ENCODE measurements at regions not wholly inside any gene's neighbourhood (a gene's known extent, or its start where the extent isn't known, plus 50 kb on each side); places are given as distances from the start of the nearest gene placed in this dataset.

DNA sequence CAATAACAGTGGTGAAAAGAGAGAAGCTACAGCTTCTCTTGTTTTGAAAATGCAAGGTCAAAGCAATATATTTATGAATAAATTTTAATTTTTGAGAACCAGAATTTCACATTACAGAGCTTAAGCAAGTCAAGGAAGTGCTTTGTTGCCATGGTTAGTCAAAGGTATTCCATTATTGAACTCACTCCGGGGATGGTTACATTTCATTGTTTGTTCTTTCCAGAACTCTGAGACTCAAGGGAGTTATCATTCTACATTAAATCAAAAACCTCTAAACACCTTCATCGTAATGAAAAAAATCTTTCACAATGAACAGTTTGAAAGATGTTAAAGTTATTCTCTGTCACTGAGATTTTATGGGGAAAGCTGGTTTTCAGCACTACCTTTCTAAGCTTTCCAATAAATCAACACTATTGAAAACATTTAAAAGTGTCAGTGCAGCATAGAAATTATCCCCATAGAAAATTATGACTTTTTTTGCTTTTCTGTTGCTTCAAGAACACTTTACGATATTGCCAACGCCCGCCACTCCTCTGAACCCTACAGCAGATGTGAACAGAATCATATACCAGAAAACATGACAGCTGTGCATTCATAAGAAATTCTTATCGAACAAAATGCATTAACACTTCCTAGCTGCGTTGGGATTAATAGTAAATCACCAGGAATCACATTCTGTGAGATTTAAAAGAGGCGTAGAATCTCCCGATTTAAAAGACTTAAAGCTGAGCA is 83.0 kb downstream of the OTOL1 start:
- Mint-ChIP-seq H3K27me3 (ENCODE audit: low read depth) (no peaks in the 10 kb centered on the region), H3K9me3 (no peaks in the 10 kb centered on the region), H3K4me3 (no peak overlapping the region), H3K27ac (ENCODE audit: unreplicated experiment) (no peak overlapping the region), H3K4me1 (peaks cover 36% of the 10 kb centered on the region), H3K36me3 (ENCODE audit: low read depth) (no peaks in the 10 kb centered on the region)
- TF ChIP-seq, protein P1, sequence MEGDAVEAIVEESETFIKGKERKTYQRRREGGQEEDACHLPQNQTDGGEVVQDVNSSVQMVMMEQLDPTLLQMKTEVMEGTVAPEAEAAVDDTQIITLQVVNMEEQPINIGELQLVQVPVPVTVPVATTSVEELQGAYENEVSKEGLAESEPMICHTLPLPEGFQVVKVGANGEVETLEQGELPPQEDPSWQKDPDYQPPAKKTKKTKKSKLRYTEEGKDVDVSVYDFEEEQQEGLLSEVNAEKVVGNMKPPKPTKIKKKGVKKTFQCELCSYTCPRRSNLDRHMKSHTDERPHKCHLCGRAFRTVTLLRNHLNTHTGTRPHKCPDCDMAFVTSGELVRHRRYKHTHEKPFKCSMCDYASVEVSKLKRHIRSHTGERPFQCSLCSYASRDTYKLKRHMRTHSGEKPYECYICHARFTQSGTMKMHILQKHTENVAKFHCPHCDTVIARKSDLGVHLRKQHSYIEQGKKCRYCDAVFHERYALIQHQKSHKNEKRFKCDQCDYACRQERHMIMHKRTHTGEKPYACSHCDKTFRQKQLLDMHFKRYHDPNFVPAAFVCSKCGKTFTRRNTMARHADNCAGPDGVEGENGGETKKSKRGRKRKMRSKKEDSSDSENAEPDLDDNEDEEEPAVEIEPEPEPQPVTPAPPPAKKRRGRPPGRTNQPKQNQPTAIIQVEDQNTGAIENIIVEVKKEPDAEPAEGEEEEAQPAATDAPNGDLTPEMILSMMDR (conservative IDR thresholded peaks at IDR 0.05) = no peak
- DNase-seq (ENCODE audit: low read depth, low spot score) = no peak

GRCh38 chr3:161585922-161586321 is 89.3 kb downstream of the OTOL1 start:
- Mint-ChIP-seq H3K9me3 (peaks cover 2% of the 10 kb centered on the region), H3K36me3 (ENCODE audit: low read depth) (peaks cover 2% of the 10 kb centered on the region), H3K4me3 (no peak overlapping the region), H3K4me1 (peaks cover 3% of the 10 kb centered on the region), H3K27ac (ENCODE audit: unreplicated experiment) (no peak overlapping the region), H3K27me3 (ENCODE audit: low read depth) (no peaks in the 10 kb centered on the region)
- TF ChIP-seq, protein P1 (conservative IDR thresholded peaks at IDR 0.05) = no peak
- no peak for DNase-seq (ENCODE audit: low read depth, low spot score)

GRCh38 chr3:161586556-161587235 is 90.1 kb downstream of the OTOL1 start:
- TF ChIP-seq, protein P1 (conservative IDR thresholded peaks at IDR 0.05) = no peak
- no peaks in the 10 kb centered on the region for H3K27me3 Mint-ChIP-seq (ENCODE audit: low read depth)
- peaks cover 6% of the 10 kb centered on the region for H3K36me3 Mint-ChIP-seq (ENCODE audit: low read depth)
- H3K4me3 Mint-ChIP-seq = no peak overlapping the region
- peaks cover 6% of the 10 kb centered on the region for H3K9me3 Mint-ChIP-seq
- DNase-seq (ENCODE audit: low read depth, low spot score) = no peak
- H3K27ac Mint-ChIP-seq (ENCODE audit: unreplicated experiment) = no peak overlapping the region
- H3K4me1 Mint-ChIP-seq = no peaks in the 10 kb centered on the region

GRCh38 chr3:161598639-161599038 is 102.0 kb downstream of the OTOL1 start:
- no peak for DNase-seq (ENCODE audit: low read depth, low spot score)
- Mint-ChIP-seq H3K9me3 (no peaks in the 10 kb centered on the region), H3K27ac (ENCODE audit: unreplicated experiment) (no peak overlapping the region), H3K27me3 (ENCODE audit: low read depth) (no peaks in the 10 kb centered on the region), H3K36me3 (ENCODE audit: low read depth) (no peaks in the 10 kb centered on the region), H3K4me3 (no peak overlapping the region), H3K4me1 (no peaks in the 10 kb centered on the region)
- TF ChIP-seq, protein P1 (conservative IDR thresholded peaks at IDR 0.05) = no peak

GRCh38 chr3:161599697-161600096 is 103.1 kb downstream of the OTOL1 start:
- TF ChIP-seq, protein P1 (conservative IDR thresholded peaks at IDR 0.05) = no peak
- DNase-seq (ENCODE audit: low read depth, low spot score) = no peak
- Mint-ChIP-seq H3K4me3 (no peak overlapping the region), H3K27me3 (ENCODE audit: low read depth) (no peaks in the 10 kb centered on the region), H3K9me3 (no peaks in the 10 kb centered on the region), H3K36me3 (ENCODE audit: low read depth) (no peaks in the 10 kb centered on the region), H3K27ac (ENCODE audit: unreplicated experiment) (no peak overlapping the region), H3K4me1 (no peaks in the 10 kb centered on the region)

Measured in neural crest cell (in vitro differentiated cells).